Mononuclear cell (primary cell): ENCODE measurements at regions not wholly inside any gene's neighbourhood (a gene's known extent, or its start where the extent isn't known, plus 50 kb on each side); places are given as distances from the start of the nearest gene placed in this dataset.

ENCODE experiments used
- H3K27me3 ChIP-seq: 2 replicates; pipeline ENCODE4 v1.6.0; 2011; ENCODE audit warnings: low read length, control low read depth; ENCODE audit not compliant: insufficient read depth
- H3K4me1 ChIP-seq: 2 replicates; pipeline ENCODE4 v1.5.1; 2011; ENCODE audit warnings: mild to moderate bottlenecking, low read length, control low read depth; ENCODE audit not compliant: insufficient read depth
- H3K4me3 ChIP-seq: 2 replicates; pipeline ENCODE4 v1.5.1; 2011; ENCODE audit warnings: mild to moderate bottlenecking, low read length, moderate library complexity
- H3K9me3 ChIP-seq: 2 replicates; pipeline ENCODE4 v1.5.1; 2011; ENCODE audit warnings: low read depth, mild to moderate bottlenecking, control low read depth, low read length

DNA sequence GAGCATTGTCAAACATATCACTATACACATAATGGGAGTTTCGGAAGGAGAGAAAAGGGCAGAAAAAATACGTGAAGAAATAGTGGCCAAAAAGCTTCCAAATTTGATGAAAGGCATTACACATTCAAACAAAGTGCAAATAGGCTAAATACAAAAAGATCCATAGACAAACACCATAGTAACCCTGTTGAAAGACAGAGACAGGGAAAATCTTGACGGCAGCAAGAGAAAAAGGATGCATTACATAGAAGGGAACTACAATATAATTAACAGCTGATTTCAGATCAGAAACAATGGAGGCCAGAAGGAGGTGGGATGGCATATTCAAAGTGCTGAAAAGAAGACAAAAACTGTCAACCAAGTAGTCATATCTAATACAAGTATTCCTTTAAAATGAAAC, 170.8 kb downstream of the MRPL14 start:
- no peaks in the 10 kb centered on the region for H3K4me1 ChIP-seq
- peaks cover 5% of the 10 kb centered on the region for H3K9me3 ChIP-seq
- H3K4me3 ChIP-seq, result no peak overlapping the region
- peaks cover 34% of the 10 kb centered on the region for H3K27me3 ChIP-seq

DNA sequence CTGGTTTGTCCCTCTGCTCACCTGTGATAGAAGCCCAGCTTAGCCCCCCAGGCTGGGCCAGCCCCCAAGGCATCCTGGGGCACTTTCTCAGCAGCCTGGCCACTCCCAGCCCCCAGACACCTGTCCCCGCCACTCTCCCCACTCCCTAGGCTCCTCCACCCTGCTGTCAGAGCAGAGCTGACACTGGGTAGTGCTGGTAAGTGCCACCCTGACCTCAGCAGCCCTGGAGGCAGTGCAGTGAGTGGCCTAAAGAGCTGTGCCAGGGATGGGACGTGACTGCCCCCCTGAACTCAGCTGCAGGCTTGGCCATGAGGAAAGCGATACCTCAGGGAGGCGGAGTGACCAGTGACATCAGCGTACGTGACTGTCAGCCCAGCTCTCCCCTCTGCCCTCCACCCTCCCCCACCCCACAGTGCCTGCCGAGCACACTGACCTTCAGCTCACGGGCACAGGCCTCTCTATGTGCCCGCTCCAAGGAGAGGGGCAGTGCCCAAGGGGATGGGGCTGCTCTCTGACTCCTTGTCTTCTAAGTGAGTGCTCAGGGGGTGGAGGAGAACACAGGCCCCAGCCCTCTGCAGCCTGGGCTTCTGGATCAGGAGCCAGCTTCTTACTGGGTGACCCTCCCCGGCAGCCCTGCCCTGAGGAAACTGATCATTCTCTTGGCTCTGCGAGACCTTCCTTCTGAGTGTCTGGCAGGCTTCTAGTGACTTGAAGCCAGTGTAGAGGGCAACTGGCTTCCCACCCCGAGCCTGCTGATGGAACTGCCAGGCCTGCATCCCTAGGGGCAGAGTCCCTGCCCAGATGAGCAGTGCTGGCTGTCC, 172.7 kb downstream of the MRPL14 start:
- Histone ChIP-seq H3K4me1 (no peaks in the 10 kb centered on the region), H3K4me3 (no peak overlapping the region), H3K9me3 (peaks cover 5% of the 10 kb centered on the region), H3K27me3 (peaks cover 30% of the 10 kb centered on the region)

DNA sequence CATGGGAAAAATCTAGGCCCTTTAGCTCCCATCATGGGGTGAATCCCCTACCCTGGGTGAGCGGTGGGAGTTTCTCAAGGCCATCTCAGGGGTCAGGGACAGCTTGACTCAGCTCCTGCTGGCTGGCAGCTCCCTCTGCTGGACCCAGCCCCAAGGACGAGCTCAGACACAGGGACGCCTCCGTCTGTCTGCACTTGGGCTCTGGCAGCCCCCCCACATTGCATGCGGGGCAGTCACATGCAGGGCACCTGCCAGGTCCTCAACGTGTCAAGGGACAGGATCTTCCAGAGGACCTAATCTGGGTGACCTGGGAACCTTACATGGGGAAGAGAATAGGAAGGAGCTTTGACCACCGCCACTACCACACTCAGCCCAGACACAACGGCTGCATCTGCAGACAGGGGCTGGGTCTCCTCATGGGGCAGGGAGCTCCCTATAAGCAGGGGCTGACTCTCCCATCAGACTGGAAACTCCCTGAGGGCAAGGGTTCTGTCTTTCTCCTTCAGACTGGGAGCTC, 173.4 kb downstream of the MRPL14 start:
- H3K27me3 ChIP-seq, result peaks cover 28% of the 10 kb centered on the region
- H3K4me1 ChIP-seq, result no peaks in the 10 kb centered on the region
- no peak overlapping the region for H3K4me3 ChIP-seq
- H3K9me3 ChIP-seq, result peaks cover 5% of the 10 kb centered on the region

DNA sequence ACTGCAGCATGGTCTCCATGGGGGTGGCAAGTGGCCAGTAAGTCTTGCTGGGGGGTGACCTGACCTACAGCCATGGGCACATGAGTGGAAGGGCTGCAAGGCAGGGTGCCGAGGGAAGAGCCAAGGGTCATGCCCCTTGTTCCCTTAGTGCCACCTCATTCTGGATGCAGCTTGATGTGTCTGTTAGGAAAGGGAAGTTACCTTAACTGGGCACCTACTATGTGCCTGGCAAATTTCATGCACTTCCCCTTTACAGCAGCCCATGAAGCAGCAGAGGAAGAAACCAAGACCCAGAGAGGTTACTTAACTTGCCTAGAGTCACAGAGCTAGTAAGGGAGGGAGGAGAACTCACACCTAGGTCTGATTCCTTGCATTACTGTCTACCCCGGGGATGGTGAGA, 174.0 kb downstream of the MRPL14 start:
- peaks cover 28% of the 10 kb centered on the region for H3K27me3 ChIP-seq
- no peaks in the 10 kb centered on the region for H3K4me1 ChIP-seq
- peaks cover 5% of the 10 kb centered on the region for H3K9me3 ChIP-seq
- no peak overlapping the region for H3K4me3 ChIP-seq

DNA sequence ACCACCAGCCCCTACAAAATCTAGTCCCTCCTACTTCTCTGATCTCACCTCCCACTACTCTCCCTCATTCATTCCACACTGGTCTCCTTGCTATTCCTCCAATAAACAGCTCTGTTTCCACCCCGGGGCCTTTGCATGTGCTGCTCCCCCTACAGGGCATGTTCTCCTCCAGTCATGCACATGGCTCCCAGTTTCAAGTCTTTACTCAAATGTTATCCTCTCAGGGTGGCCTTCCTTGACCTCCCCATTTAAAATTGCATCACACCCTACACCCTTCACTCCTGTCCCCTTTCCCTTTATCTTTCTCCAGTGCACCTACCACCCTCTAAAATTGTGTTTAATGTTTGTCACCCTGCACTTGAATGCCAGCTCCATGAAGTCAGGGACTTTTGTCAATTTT, 174.5 kb downstream of the MRPL14 start:
- Histone ChIP-seq H3K27me3 (peaks cover 23% of the 10 kb centered on the region), H3K9me3 (peaks cover 5% of the 10 kb centered on the region), H3K4me1 (no peaks in the 10 kb centered on the region), H3K4me3 (no peak overlapping the region)

DNA sequence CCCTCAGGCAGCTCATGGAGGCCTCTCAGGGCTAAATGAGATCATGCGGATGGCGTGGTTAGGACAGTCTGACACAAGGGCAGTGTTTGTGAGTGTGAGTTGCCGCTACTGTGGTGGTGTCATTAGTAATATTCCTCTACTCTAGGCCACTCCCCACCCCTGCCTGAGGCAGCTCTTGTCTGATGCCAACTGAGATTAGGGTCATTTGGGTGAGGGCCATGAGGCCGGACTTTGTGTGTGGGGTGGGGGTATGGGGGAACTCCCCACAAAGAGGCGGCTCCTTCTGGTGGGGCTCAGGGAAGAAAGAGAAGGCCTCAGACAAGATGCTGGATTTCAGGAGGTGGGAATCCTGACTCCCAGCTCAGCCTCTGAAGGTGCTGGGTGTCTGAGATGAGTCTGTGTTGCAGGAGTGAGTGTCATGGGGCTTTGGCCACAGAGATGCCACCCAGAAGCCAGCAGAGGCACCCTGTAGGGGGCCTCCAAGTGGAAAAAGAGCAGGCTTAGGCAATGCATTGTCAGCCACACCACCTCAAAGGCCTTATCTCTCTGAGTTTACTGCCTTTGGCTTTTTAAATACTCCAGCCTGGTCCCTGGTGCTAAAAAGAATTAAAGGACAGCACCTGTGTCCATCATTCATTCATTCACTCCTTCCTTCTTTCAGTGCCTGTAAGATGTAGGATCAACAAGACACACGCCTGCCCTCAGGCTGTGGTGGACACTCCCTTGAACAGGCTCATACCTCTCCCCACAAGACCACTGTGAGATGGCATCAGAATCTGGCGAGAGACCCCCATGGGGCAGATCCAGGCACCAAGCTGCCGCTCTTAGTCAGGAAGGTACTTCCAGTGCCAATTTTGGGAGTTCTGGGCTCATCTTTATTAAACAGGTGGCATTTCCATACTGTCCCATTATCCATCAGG, 175.2 kb downstream of the MRPL14 start:
- H3K4me1 ChIP-seq, result no peaks in the 10 kb centered on the region
- H3K4me3 ChIP-seq, result no peak overlapping the region
- peaks cover 5% of the 10 kb centered on the region for H3K9me3 ChIP-seq
- H3K27me3 ChIP-seq, result peaks cover 17% of the 10 kb centered on the region

DNA sequence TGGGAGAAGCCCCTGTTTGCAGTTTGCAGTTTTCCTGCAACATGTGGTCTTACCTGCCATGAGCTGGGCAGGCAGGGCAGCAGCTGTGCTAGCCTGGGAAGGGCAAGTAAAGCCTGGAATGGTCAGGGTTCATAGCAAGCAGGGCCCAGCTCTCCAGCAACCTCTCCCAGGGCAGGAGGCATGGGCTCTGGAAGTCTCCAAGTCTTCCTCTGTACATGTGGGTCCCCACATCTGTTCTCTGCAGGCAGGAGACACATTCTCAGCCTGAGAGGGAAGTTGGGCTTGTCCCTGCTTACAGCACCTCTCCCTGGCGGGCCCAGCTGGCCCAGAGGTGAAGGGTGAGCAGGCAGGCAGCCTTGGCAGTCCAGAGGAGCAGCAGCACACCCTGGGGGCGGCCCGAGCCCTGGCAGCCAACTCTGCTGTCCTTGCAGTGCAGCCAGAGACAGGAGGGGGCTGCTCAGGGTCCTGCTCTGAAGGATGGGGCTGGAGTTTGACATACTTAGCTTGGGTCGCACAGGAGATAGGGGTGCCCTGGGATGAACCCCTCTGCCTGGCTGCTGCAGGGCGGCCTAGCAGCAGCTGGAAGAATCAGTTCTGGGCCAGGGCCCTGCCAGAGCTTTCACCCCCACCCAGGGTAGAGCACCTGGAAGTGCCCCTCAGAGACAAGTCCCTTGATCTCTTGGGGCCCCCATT, 176.0 kb downstream of the MRPL14 start:
- peaks cover 1% of the 10 kb centered on the region for H3K9me3 ChIP-seq
- no peaks in the 10 kb centered on the region for H3K4me1 ChIP-seq
- H3K27me3 ChIP-seq, result peaks cover 11% of the 10 kb centered on the region
- no peak overlapping the region for H3K4me3 ChIP-seq

DNA sequence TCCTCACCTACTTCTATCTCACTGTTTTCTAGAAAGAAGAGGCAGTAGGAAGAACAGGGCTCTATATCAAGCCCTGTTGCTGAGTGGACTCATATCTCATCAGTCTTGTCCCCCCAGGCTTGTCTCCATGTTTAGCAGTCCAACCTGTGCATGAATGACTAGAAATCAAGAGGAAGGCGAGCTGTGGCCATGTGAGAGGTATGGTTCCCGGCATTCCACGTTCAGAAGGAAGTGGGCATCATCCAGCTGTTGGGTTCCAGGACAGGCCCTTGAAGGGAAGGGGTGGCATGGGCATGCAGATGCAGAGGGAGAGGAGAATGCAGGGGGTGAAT, 176.6 kb downstream of the MRPL14 start:
- Histone ChIP-seq H3K27me3 (peaks cover 6% of the 10 kb centered on the region), H3K9me3 (peaks cover 1% of the 10 kb centered on the region), H3K4me1 (no peaks in the 10 kb centered on the region), H3K4me3 (no peak overlapping the region)

DNA sequence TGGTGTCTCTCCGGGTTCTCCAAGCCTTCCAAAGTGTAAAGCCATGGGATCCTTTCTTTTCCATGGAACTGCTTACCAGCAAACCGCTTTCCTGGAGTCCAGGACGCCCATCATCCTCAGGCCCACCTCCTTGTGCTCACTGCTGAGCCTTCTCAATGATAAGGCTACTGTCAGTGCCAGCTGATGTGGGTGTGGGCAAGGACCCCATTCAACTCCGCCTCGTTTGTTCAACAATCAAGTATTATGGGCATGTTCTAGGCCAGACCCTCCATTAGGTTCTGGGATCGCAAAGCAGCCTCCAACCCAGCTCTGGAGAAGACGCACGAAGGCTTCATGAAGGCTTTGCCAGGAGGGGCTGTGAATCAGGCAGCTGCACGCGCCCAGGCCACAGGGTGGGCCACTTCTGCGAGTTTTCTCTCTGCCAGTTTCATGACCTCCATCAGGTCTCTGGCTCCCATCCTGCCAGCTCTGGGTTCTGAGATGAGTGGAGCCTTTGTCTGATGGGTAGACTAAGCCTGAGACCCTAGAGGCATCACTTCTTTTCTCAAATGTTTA, 177.1 kb downstream of the MRPL14 start:
- H3K4me1 ChIP-seq, result no peaks in the 10 kb centered on the region
- no peak overlapping the region for H3K4me3 ChIP-seq
- H3K9me3 ChIP-seq, result peaks cover 7% of the 10 kb centered on the region
- H3K27me3 ChIP-seq, result peaks cover under 1% of the 10 kb centered on the region

DNA sequence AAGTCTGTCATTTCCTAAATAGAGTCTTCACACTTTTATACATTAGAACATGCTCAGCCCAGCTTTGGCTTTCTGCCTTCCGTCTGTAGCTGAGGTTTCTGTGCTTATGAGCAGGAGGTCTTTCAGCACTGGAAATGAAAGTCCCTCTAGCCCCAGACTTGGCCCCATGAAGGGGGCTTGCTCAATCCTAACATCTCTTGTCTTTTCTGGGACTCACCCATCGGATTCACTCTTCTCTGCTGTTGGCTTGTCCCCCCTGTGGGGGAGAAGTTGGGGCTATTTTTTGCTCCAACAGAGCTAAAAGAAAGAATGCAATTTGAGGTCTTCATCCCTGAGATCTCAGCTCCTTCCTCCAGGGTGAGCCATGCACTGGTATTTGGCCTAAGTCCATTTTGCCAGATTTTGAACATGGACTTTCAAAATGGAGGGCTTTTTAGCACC, 177.7 kb downstream of the MRPL14 start:
- peaks cover 13% of the 10 kb centered on the region for H3K9me3 ChIP-seq
- H3K4me3 ChIP-seq, result no peak overlapping the region
- H3K27me3 ChIP-seq, result no peaks in the 10 kb centered on the region
- H3K4me1 ChIP-seq, result no peaks in the 10 kb centered on the region

DNA sequence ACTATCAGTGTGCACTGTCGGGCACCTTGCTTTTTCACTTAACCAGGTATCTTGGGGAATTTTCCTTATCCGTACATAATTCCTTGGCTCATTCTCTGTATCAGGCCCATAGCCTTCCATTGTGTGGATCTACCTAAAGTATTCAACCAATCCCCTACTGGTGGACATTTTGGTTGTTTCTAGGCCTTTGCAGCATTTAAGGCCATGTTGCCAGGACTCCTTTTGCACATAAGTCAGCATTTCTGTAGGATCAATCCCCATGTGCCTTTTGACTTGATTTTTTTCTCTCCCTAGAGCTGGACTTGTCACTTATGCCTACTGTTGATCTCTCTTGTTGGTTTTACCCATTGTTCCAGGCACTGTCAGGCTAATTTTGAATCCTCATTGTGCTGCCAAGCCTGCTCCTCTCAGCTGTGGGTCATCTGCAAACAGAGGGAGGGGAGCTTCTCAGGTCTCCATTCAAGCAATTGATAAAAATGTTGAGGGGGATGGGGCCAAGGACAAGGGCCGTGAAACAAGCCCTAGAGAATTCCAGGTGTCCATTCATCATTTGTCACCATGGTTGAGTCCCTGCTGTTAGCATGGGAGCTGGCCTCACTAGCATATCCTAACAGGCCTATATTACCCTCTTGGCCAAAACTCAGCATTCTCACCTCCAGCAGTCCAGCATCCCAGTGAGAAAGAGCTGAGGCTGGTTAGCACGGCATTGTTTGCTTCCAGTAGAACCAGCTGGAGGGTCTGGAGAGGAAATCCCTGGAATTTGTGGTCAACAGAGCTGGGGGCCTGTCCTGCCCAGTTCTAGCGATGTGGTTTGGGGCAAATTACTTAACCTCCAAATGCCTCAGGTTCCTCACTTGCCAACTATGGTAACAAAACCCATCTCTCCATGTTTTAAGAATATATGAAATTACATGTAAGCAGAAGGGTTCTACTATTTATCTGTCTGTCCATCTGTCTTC, 178.4 kb downstream of the MRPL14 start:
- no peaks in the 10 kb centered on the region for H3K4me1 ChIP-seq
- peaks cover 13% of the 10 kb centered on the region for H3K9me3 ChIP-seq
- no peaks in the 10 kb centered on the region for H3K27me3 ChIP-seq
- no peak overlapping the region for H3K4me3 ChIP-seq

DNA sequence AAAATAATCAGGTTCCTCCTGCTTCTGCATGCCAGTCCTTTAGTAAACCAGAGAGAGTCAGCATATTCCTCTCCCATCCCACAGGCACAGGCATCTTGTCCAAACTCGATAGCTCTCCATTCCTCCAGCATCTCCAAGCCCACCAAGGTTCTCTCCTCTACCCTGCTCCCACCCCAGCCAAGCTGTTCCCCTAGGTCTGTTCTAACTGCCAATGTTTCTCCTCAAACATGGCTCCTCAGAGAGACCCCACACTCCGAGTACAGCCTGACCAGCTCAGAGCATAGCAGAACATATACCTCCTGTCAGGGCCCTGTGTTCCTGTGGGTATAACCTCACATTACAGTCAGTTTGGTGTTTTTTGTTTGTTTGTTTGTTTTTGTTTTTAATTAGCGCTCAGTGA, 177.8 kb downstream of the VEGFA start:
- H3K27me3 ChIP-seq, result no peaks in the 10 kb centered on the region
- H3K4me3 ChIP-seq, result no peak overlapping the region
- H3K9me3 ChIP-seq, result peaks cover 13% of the 10 kb centered on the region
- no peaks in the 10 kb centered on the region for H3K4me1 ChIP-seq

DNA sequence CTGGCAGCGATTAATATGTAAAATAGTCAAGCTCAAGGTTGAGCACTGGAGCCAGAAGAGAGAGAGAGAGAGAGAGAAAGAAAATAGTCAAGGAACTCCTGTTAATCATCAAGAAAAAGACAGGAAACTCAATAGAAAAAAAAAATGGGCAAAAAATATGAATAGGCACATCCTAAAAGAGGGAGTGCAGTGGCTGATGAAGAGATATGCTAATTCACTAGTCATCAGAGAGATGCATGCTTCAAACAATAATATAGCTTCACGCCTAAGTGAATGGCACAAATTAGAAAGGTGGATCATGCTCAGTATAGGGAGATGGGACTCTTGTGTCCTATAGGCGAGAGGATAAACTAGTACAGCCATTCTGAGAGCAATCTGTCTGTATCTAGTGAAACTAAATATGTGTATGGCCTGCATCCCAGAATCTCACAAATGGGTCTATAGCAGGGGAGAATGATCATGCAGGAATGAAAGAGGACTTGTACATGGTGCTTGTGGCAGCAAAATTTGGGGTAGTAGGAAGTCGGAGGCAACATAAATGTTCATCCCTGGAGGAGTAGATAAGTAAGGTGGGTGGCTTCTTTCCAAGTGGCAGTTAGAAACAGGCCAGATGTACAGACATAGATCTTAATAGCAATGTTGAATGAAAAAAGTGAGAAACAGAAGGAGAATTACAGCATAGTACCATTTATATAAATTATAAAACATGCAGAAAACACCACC, 176.8 kb downstream of the VEGFA start:
- Histone ChIP-seq H3K4me3 (no peak overlapping the region), H3K27me3 (no peaks in the 10 kb centered on the region), H3K4me1 (no peaks in the 10 kb centered on the region), H3K9me3 (peaks cover 13% of the 10 kb centered on the region)
